ENCODE measurements at regions not wholly inside any gene's neighbourhood (a gene's known extent, or its start where the extent isn't known, plus 50 kb on each side); places are given as distances from the start of the nearest gene placed in this dataset.

DNA sequence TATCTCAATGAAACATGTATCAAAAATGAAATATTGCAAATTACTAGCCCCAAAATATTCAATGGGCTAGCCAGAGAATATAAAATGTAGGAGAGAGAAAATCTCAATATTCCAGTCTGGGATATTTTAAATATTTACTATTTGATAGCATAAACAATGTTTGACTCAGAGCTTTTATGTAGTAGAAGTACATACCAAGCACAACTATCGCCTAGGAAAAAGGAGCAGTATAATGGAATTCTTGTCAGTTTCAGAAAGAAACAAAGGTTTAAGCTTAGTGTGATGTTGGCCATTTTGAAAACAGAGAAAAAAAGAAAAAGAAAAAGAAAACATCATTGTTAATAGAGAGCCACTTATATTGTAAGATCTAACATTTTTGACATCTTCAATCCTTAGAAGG, 1961.9 kb upstream of the CELF4 start:
- Histone ChIP-seq H3K4me3 (replicated peaks; ENCODE audit: low read depth, low read length) (no peak overlapping the region), H3K27me3 (replicated peaks; ENCODE audit: control insufficient read depth, insufficient read depth, low read length) (no peaks in the 10 kb centered on the region), H3K36me3 (ENCODE audit: control insufficient read depth, insufficient read depth, low read length) (no peaks in the 10 kb centered on the region)
- TF ChIP-seq, protein P1, sequence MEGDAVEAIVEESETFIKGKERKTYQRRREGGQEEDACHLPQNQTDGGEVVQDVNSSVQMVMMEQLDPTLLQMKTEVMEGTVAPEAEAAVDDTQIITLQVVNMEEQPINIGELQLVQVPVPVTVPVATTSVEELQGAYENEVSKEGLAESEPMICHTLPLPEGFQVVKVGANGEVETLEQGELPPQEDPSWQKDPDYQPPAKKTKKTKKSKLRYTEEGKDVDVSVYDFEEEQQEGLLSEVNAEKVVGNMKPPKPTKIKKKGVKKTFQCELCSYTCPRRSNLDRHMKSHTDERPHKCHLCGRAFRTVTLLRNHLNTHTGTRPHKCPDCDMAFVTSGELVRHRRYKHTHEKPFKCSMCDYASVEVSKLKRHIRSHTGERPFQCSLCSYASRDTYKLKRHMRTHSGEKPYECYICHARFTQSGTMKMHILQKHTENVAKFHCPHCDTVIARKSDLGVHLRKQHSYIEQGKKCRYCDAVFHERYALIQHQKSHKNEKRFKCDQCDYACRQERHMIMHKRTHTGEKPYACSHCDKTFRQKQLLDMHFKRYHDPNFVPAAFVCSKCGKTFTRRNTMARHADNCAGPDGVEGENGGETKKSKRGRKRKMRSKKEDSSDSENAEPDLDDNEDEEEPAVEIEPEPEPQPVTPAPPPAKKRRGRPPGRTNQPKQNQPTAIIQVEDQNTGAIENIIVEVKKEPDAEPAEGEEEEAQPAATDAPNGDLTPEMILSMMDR (IDR thresholded peaks at IDR 0.05; ENCODE audit: insufficient read depth, low read length, poor library complexity, severe bottlenecking), result no peak
- no peak for DNase-seq (ENCODE audit: extremely low read depth, insufficient read length)

DNA sequence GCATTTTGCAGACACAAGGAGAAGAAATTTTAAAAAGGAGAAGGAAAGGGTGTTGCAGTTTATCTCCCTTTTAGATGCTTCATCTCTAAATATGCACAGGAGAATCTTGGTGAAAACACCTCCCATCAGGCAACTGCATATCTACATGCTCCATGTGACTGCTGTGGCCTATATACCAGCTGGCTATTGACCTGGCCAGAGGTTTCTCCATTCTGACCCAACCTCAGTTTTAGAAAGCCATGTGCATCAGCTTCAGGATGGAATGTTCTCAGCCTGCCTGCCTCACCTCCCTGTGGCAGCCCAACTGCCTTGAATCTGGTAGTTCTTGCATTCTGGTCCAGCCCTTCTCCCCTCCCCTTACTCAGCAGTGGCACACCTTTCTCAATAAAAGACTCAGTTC, 1958.8 kb upstream of the CELF4 start:
- TF ChIP-seq, protein P1 (IDR thresholded peaks at IDR 0.05; ENCODE audit: insufficient read depth, low read length, poor library complexity, severe bottlenecking), result no peak
- Histone ChIP-seq H3K27me3 (replicated peaks; ENCODE audit: control insufficient read depth, insufficient read depth, low read length) (no peaks in the 10 kb centered on the region), H3K36me3 (ENCODE audit: control insufficient read depth, insufficient read depth, low read length) (no peaks in the 10 kb centered on the region), H3K4me3 (replicated peaks; ENCODE audit: low read depth, low read length) (no peak overlapping the region)
- DNase-seq (ENCODE audit: extremely low read depth, insufficient read length), result no peak

DNA sequence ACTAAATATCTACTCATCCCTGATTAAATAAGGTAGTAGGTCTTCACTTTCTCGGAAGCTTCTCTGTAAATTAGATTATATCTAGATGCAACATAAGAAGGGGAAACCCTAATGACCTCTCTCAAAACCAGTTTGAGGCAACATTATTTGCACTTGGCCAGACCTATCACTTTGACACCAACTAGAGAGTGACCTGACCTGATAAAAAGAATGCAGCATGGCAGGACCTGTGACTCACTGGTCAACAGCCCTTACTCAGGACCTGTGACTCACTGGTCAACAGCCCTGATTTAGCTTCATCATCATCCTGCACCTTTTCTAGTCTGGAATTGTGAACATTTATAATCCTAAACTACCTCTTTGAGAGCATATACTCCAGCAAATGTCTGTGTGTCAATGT, 1957.7 kb upstream of the CELF4 start:
- Histone ChIP-seq H3K27me3 (replicated peaks; ENCODE audit: control insufficient read depth, insufficient read depth, low read length) (no peaks in the 10 kb centered on the region), H3K4me3 (replicated peaks; ENCODE audit: low read depth, low read length) (no peak overlapping the region), H3K36me3 (ENCODE audit: control insufficient read depth, insufficient read depth, low read length) (no peaks in the 10 kb centered on the region)
- no peak for DNase-seq (ENCODE audit: extremely low read depth, insufficient read length)
- TF ChIP-seq, protein P1 (IDR thresholded peaks at IDR 0.05; ENCODE audit: insufficient read depth, low read length, poor library complexity, severe bottlenecking), result no peak

DNA sequence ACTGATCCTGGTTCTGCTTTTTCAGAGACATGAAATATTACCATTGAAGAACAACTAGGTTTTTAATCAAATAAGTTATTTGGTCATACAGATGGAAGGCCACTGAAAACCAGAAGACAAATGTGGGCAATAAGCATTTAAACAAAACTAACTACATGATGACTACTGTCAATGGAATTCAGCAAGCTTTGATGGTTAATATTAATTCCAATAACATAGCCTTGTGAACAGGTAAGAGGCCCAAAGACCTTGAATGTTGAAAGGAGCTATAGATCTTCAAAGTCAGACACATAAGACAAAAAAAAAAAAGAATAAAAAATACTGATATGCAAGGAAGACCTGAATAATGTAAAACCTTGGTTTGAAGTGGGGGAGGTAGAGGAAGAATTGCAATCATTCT, 1955.6 kb upstream of the CELF4 start:
- TF ChIP-seq, protein P1 (IDR thresholded peaks at IDR 0.05; ENCODE audit: insufficient read depth, low read length, poor library complexity, severe bottlenecking), result no peak
- H3K36me3 ChIP-seq (ENCODE audit: control insufficient read depth, insufficient read depth, low read length), result no peaks in the 10 kb centered on the region
- no peak overlapping the region for H3K4me3 ChIP-seq (replicated peaks; ENCODE audit: low read depth, low read length)
- no peaks in the 10 kb centered on the region for H3K27me3 ChIP-seq (replicated peaks; ENCODE audit: control insufficient read depth, insufficient read depth, low read length)
- DNase-seq (ENCODE audit: extremely low read depth, insufficient read length), result no peak

DNA sequence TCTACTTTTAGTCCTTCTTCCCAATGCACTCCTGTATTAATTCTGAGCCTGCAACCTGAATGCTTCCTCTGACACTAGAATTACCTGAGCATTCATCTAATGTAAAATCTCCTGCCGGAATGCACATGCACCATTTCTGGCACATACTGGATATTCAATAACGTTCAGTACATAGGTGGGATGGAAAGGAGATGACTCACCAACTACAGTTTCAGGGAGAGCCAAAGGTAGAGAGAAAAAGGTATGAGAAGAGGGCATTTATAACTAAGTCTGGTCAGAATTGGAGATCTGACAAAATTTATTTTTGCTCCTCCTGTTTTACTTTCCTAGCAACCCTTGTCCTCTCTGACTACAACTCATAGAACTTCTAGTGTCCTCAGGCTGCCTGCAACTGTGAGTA, 1954.1 kb upstream of the CELF4 start:
- TF ChIP-seq, protein P1 (IDR thresholded peaks at IDR 0.05; ENCODE audit: insufficient read depth, low read length, poor library complexity, severe bottlenecking), result no peak
- H3K4me3 ChIP-seq (replicated peaks; ENCODE audit: low read depth, low read length), result no peak overlapping the region
- no peaks in the 10 kb centered on the region for H3K36me3 ChIP-seq (ENCODE audit: control insufficient read depth, insufficient read depth, low read length)
- H3K27me3 ChIP-seq (replicated peaks; ENCODE audit: control insufficient read depth, insufficient read depth, low read length), result no peaks in the 10 kb centered on the region
- DNase-seq (ENCODE audit: extremely low read depth, insufficient read length), result no peak

DNA sequence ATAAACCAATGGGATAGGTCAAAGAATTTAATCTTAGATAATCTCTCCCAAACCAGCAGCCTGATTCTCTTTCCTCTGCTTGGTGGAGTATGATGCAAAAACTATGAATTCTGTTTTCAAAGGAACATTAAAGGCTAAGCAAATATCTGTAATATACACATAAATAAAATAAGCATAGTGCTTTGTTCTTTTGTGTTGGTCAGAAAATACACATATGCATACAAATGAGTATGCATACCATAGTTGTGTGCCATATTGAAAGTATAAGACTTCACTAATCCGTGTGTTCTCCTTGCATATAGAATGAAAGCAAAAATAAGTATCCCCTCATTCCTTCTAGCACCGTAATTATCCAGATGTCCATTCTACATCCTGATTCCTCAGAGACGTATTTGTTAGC, 1949.7 kb upstream of the CELF4 start:
- DNase-seq (ENCODE audit: extremely low read depth, insufficient read length), result no peak
- TF ChIP-seq, protein P1 (IDR thresholded peaks at IDR 0.05; ENCODE audit: insufficient read depth, low read length, poor library complexity, severe bottlenecking), result no peak
- no peaks in the 10 kb centered on the region for H3K36me3 ChIP-seq (ENCODE audit: control insufficient read depth, insufficient read depth, low read length)
- H3K27me3 ChIP-seq (replicated peaks; ENCODE audit: control insufficient read depth, insufficient read depth, low read length), result no peaks in the 10 kb centered on the region
- no peak overlapping the region for H3K4me3 ChIP-seq (replicated peaks; ENCODE audit: low read depth, low read length)

Data from GM06990 (cell line).